BLaER1 treated with 17β-estradiol and CSF1 and Interleukin-3, amounts not matched to agents 10 nM and 100 nM (cell line): ENCODE measurements at regions not wholly inside any gene's neighbourhood (a gene's known extent, or its start where the extent isn't known, plus 50 kb on each side); places are given as distances from the start of the nearest gene placed in this dataset.

Source experiments
- H3K27ac ChIP-seq, 11 experiments: shearing (Covaris generic); formaldehyde crosslinking; 2 replicates each; pipeline ENCODE4 v1.8.1; 2022
- H3K27me3 ChIP-seq, 11 experiments: shearing (Covaris generic); formaldehyde crosslinking; 2 replicates each; pipeline ENCODE4 v1.8.1; 2022
- H3K36me3 ChIP-seq, 11 experiments: shearing (Covaris generic); formaldehyde crosslinking; 2 replicates each; pipeline ENCODE4 v1.8.1; 2022
- H3K4me1 ChIP-seq, 10 experiments: shearing (Covaris generic); formaldehyde crosslinking; 2 replicates each; pipeline ENCODE4 v1.8.1; 2022
- H3K4me2 ChIP-seq, 11 experiments: shearing (Covaris generic); formaldehyde crosslinking; 2 replicates each; pipeline ENCODE4 v1.8.1; 2022
- H3K4me3 ChIP-seq, 10 experiments: shearing (Covaris generic); formaldehyde crosslinking; 2 replicates each; pipeline ENCODE4 v1.8.1; 2022
- H3K9ac ChIP-seq, 11 experiments: shearing (Covaris generic); formaldehyde crosslinking; 2 replicates each; pipeline ENCODE4 v1.8.1; 2022
- H3K9me3 ChIP-seq, 11 experiments: shearing (Covaris generic); formaldehyde crosslinking; replicated peaks in 1 of 11; 2 replicates each; pipeline ENCODE4 v1.8.1; 2022
- H4K20me1 ChIP-seq, 11 experiments: shearing (Covaris generic); formaldehyde crosslinking; 2 replicates each; pipeline ENCODE4 v1.8.1; 2022
- Cebpa-rat ChIP-seq, 11 experiments: shearing (Covaris generic); IDR thresholded peaks; 2 replicates each; pipeline ENCODE4 v1.8.1; 2022

- no peak for TF ChIP-seq Cebpa-rat (IDR thresholded peaks at IDR 0.05)
- Histone ChIP-seq H3K27me3 (no peaks in the 10 kb centered on the region), H3K9ac (no peak overlapping the region), H3K4me1 (no peaks in the 10 kb centered on the region), H3K36me3 (no peaks in the 10 kb centered on the region), H3K4me2 (no peak overlapping the region), H3K27ac (no peak overlapping the region), H3K9me3 (peaks cover 0 to 11% (median 0%) of the 10 kb centered on the region in 11 experiments; a peak in 1 of 22 replicates), H4K20me1 (no peaks in the 10 kb centered on the region), H3K4me3 (no peak overlapping the region)
Observed at GRCh38 chr6:120056085-120056484, 706.5 kb upstream of the MAN1A1 start.

- TF ChIP-seq Cebpa-rat (IDR thresholded peaks at IDR 0.05) = no peak
- Histone ChIP-seq H3K9ac (no peak overlapping the region), H3K4me3 (no peak overlapping the region), H3K4me1 (no peaks in the 10 kb centered on the region), H4K20me1 (no peaks in the 10 kb centered on the region), H3K36me3 (no peaks in the 10 kb centered on the region), H3K4me2 (no peak overlapping the region), H3K9me3 (peaks cover 0 to 11% (median 0%) of the 10 kb centered on the region in 11 experiments; a peak in 1 of 22 replicates), H3K27me3 (no peaks in the 10 kb centered on the region), H3K27ac (no peak overlapping the region)
Observed at GRCh38 chr6:120055071-120055470, 705.5 kb upstream of the MAN1A1 start.

GRCh38 chr6:120039664-120040063, 690.1 kb upstream of the MAN1A1 start:
- no peaks in the 10 kb centered on the region for H3K36me3 ChIP-seq
- no peaks in the 10 kb centered on the region for H3K9me3 ChIP-seq
- no peak for TF ChIP-seq Cebpa-rat (IDR thresholded peaks at IDR 0.05)
- H3K9ac ChIP-seq = no peak overlapping the region
- no peaks in the 10 kb centered on the region for H3K27me3 ChIP-seq
- H3K4me3 ChIP-seq = no peak overlapping the region
- H4K20me1 ChIP-seq = no peaks in the 10 kb centered on the region
- no peak overlapping the region for H3K27ac ChIP-seq
- H3K4me1 ChIP-seq = no peaks in the 10 kb centered on the region
- no peak overlapping the region for H3K4me2 ChIP-seq

GRCh38 chr6:120031837-120032236, 682.3 kb upstream of the MAN1A1 start:
- no peak overlapping the region for H3K4me2 ChIP-seq
- H4K20me1 ChIP-seq = no peaks in the 10 kb centered on the region
- H3K27ac ChIP-seq = no peak overlapping the region
- H3K27me3 ChIP-seq = no peaks in the 10 kb centered on the region
- no peaks in the 10 kb centered on the region for H3K36me3 ChIP-seq
- no peak overlapping the region for H3K9ac ChIP-seq
- TF ChIP-seq Cebpa-rat (IDR thresholded peaks at IDR 0.05) = no peak
- no peak overlapping the region for H3K4me3 ChIP-seq
- H3K9me3 ChIP-seq = no peaks in the 10 kb centered on the region
- H3K4me1 ChIP-seq = no peaks in the 10 kb centered on the region

- Histone ChIP-seq H3K9ac (no peak overlapping the region), H3K27me3 (no peaks in the 10 kb centered on the region), H3K9me3 (no peaks in the 10 kb centered on the region), H3K4me3 (no peak overlapping the region), H3K36me3 (no peaks in the 10 kb centered on the region), H3K4me2 (no peak overlapping the region), H3K27ac (no peak overlapping the region), H4K20me1 (no peaks in the 10 kb centered on the region), H3K4me1 (no peaks in the 10 kb centered on the region)
- no peak for TF ChIP-seq Cebpa-rat (IDR thresholded peaks at IDR 0.05)
Observed at GRCh38 chr6:120026791-120027190, 677.2 kb upstream of the MAN1A1 start.

- Histone ChIP-seq H4K20me1 (no peaks in the 10 kb centered on the region), H3K27me3 (no peaks in the 10 kb centered on the region), H3K9ac (no peak overlapping the region)
Observed at GRCh38 chr6:120010075-120010474, 660.5 kb upstream of the MAN1A1 start.

GRCh38 chr6:120005292-120005976, 655.9 kb upstream of the MAN1A1 start:
- no peaks in the 10 kb centered on the region for H3K27me3 ChIP-seq
- no peaks in the 10 kb centered on the region for H4K20me1 ChIP-seq
- no peak overlapping the region for H3K4me3 ChIP-seq
- no peak for TF ChIP-seq Cebpa-rat (IDR thresholded peaks at IDR 0.05)
- no peaks in the 10 kb centered on the region for H3K36me3 ChIP-seq
- H3K9ac ChIP-seq = no peak overlapping the region
- no peaks in the 10 kb centered on the region for H3K4me1 ChIP-seq
- no peaks in the 10 kb centered on the region for H3K9me3 ChIP-seq
- no peak overlapping the region for H3K27ac ChIP-seq
- no peak overlapping the region for H3K4me2 ChIP-seq

More at GRCh38 chr6:120010075-120010474, 660.5 kb upstream of the MAN1A1 start:
- no peaks in the 10 kb centered on the region for H3K4me1 ChIP-seq
- H3K9me3 ChIP-seq = no peaks in the 10 kb centered on the region
- no peaks in the 10 kb centered on the region for H3K36me3 ChIP-seq
- no peak overlapping the region for H3K4me2 ChIP-seq
- no peak overlapping the region for H3K27ac ChIP-seq
- TF ChIP-seq Cebpa-rat (IDR thresholded peaks at IDR 0.05) = peak in 1 of 11 experiments; percentile 34; a peak in 2 of 22 replicates
- no peak overlapping the region for H3K4me3 ChIP-seq

- H3K4me1 ChIP-seq = peaks cover 0 to 11% (median 0%) of the 10 kb centered on the region in 10 experiments; a peak in 2 of 20 replicates
- no peak for TF ChIP-seq Cebpa-rat (IDR thresholded peaks at IDR 0.05)
Observed at GRCh38 chr6:119986934-119987549, 637.5 kb upstream of the MAN1A1 start.

GRCh38 chr6:119985952-119986736, 636.6 kb upstream of the MAN1A1 start:
- no peak overlapping the region for H3K9ac ChIP-seq

More at GRCh38 chr6:119986934-119987549, 637.5 kb upstream of the MAN1A1 start:
- Histone ChIP-seq H3K27me3 (no peaks in the 10 kb centered on the region), H3K27ac (no peak overlapping the region), H3K4me3 (no peak overlapping the region), H3K4me2 (no peak overlapping the region), H4K20me1 (no peaks in the 10 kb centered on the region), H3K9me3 (no peaks in the 10 kb centered on the region), H3K9ac (no peak overlapping the region), H3K36me3 (no peaks in the 10 kb centered on the region)

More at GRCh38 chr6:119985952-119986736, 636.6 kb upstream of the MAN1A1 start:
- no peak for TF ChIP-seq Cebpa-rat (IDR thresholded peaks at IDR 0.05)
- H3K4me3 ChIP-seq = no peak overlapping the region
- H3K36me3 ChIP-seq = no peaks in the 10 kb centered on the region
- 0 out of 22 replicates have a peak overlapping the region, but pooled peaks of 1 of the 11 experiments have one; percentile 4 for H3K27ac ChIP-seq
- H3K27me3 ChIP-seq = no peaks in the 10 kb centered on the region
- no peaks in the 10 kb centered on the region for H3K9me3 ChIP-seq
- H3K4me1 ChIP-seq = peaks cover 0 to 11% (median 0%) of the 10 kb centered on the region in 10 experiments; a peak in 2 of 20 replicates
- no peaks in the 10 kb centered on the region for H4K20me1 ChIP-seq
- H3K4me2 ChIP-seq = peak overlapping the region in 1 of 11 experiments; percentile 16; a peak in 2 of 22 replicates
